Head of caudate nucleus (tissue), 42 donors: ENCODE measurements at regions not wholly inside any gene's neighbourhood (a gene's known extent, or its start where the extent isn't known, plus 50 kb on each side); places are given as distances from the start of the nearest gene placed in this dataset.
A peak's percentile ranks its signal among the peaks of the same experiment; 100 is the strongest.
"Not testable (repeated sequence)": the region's sequence is repeated elsewhere in the genome, so short reads cannot be mapped to it uniquely, and the experiment has no call there.

Experiments
- DNase-seq, 42 donors: peaks; one replicate each; pipeline versions ENCODE4 v3.0.0 to v3.0.0-alpha.2; 2020 to 2021; ENCODE audit warnings: mixed read lengths in 7 of 42
- intact Hi-C: fragments of 100-400 bp; cut with DNase I; formaldehyde crosslinking; loops from one replicate; pipeline ENCODE4 v1.15.0; 2022

DNA sequence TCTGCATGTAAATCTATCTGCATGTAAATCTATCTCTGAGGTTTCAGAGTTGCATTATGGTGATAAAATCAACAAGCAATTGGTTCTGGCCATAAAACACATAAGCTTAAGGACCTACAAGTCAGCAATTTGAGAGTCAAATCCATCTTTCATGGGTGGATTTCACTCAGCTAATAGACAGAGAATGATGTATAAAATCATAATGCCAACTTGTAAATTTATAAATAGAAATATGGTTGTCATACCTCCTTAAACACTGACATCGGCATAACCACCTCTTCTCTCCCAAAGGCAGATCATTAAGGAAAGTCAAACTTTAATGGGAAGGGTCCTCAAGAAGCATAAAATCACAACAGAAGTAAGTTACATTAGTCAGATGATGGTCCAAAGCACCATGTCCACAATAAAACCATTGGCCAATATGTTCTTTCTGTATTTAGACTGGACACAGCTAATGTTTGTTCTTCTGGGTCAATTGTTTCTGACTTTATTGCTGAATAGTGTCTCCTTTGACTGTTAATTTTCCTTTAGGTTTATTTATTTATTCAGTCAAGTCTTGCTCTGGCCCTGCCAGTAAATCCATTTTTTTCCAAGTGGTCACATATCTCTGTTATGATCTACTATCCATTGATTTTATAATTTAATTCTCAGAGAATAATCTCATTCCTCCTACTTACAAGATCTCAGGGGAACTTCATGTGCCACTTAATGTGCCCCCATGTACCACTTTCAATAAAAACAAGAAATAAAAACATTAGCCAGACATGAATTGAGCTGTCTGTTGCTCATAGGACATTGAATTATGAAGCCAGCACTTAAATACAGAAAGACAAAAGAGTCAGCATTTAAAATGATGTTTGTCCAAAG is 382.9 kb upstream of the IRAK1BP1 start:
- no peak for DNase-seq
- intact Hi-C loops = no loop called here

DNA sequence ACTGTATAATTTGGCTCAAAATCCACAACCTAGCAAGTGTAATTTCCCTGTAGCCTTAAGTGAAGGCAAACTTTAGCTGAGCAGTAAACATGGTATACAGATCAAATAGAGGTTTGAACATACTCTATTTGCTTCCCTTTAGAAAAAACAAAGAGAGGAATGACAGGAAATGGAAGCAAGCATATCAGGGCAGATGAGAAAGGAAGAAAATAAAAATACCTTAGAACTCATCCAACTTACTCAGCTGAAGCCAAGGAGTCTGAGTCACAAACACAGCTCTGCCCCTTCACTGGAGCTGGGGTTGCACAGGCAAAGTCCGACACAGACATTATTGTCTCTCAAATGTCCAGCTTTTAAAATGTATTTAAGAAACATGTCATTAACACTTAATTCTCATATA is 379.9 kb upstream of the IRAK1BP1 start:
- intact Hi-C loops = no loop called here
- DNase-seq = no peak

DNA sequence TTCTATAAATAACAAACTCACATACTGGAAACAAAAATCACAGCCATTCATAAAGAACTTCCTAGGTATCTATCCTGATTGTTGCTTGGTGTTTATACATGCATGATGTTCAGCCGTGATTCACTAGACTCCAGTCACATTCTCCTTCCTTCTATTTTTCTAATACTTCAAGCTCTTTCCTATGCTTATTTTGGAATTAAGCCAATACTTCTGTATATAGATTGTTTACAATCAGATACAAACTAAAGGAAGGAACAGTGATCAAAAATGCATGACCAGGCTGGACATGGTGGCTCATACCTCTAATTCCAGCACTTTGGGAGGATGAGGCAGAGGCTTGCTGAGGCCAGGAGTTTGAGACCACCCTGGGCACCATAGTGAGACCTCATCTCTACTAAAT is 377.5 kb upstream of the IRAK1BP1 start:
- intact Hi-C loops = no loop called here
- no peak for DNase-seq

DNA sequence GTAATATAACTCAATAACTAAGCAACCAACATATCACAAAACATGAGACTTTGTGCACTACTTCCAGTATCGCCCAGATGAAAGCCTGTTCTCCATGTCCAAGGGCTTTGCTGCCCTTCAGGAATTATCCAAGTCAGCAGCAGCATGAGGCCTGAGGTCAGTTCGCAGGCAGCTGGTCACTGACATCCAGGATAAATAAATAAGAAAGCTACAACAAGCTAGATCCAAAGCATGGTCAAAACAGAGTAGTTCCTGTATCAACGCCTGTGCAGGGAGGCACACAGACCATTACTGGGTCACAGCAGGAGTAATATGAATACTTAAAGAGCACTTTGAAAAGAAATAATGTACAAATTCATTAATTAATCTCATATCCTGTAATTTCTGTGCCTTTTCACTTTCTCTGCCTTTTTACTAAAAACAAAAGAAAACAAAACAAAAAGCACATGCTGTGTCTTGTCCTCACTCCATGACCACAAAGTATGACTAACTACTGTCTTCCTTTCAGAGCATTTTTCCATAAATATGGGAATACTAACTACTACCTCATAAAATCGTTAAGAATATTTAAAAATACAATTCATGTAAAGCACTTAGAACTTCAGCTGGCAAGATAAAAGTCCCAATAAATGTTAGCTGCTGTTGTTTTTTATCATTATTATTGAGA is 374.9 kb upstream of the IRAK1BP1 start:
- intact Hi-C loops = no loop called here
- DNase-seq = no peak

DNA sequence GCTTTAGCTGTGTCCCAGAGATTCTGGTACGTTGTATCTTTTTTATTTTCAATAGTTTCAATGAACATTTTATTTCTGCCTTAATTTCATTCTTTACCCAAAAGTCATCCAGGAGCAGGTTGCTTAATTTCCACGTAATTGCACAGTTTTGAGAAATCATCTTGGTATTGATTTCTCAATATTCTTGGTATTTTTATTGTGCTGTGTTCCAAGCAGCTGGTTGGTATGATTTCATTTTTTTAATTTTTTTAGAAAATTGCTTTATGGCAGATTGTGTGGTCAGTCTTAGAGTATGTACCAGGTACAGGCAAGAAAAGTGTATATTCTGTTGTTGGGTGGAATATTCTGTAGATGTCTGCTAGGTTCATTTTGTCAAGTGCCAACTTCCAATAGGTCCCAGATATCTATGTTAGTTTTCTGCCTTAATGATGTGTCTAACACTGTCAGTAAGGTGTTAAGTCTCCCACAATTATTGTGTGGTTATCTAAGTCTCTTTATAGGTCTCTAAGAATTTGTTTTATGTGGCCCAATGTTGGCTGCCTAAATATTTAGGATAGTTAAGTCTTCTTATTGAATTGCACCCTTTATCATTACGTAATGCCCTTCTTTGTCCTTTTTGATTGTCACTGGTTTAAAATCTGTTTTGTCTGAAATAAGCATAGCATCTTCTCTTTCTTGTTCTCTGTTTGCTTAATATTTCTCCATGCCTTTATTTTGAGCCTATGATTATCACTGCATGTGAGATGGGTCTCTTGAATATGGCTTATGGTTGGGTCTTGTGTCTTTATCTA is 366.9 kb upstream of the IRAK1BP1 start:
- no peak for DNase-seq
- intact Hi-C loops = no loop called here

DNA sequence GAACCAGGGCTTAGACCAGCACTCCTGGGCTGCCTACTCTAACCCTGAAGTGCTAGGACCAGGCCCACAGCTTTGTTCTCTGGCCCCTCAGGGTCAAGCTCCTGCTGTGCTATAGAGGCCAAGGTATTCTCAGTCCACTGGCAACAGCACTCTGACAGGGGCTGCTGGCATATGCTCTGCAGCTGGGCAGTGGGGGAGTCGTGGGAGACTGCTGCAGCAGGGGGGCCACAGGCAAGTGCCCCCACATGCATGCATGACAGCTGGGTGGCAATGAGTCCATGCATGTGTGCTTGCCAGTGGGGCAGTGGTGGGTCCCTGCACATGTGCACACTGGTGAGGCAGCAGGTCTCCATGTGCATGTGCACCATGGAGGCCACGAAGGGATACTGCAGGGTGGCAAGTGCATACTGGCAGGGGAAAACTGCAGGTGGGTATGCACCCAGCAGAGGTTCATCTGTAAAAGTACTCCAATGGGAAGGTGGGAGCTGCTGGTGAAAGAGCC is 364.9 kb upstream of the IRAK1BP1 start:
- intact Hi-C loops = no loop called here
- DNase-seq = no peak

DNA sequence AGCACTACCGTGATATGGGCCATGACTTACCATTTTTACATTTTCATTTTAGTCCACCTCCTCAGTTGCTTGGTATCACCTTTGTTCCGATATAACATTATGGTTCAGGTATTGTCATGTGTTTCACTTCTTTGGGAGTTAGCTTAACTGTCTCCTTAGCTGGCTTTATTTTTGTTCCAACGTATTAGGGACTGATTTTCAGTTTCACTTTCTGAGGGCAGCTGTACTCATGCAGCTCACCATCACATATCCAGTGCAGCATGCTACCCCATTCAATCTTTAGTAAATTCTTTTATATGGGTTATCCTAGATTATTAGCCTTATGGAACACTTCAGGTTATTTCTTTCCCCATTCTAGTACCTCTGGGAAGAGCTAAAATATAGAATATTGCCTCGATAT is 362.2 kb upstream of the IRAK1BP1 start:
- intact Hi-C loops = no loop called here
- no peak for DNase-seq

DNA sequence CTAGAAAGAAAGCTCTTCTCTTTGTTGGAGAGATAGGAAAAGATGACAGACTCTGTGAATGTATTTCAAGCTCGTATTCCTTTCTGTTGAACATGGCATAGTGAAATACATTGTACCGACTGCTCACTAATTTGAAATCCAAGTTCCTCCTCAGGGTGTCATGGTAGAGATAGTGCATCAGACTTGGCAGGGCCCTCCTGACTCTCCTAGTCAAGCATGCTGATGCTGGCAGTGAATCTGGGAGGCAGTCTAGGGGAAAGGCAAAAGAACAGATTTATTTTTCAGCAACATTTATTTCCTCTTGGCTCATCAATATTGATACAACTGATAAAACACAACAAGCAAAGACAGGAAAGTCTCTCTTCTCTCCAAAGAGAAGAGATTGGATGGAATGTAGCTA is 356.3 kb upstream of the IRAK1BP1 start:
- intact Hi-C loops = no loop called here
- no peak for DNase-seq

DNA sequence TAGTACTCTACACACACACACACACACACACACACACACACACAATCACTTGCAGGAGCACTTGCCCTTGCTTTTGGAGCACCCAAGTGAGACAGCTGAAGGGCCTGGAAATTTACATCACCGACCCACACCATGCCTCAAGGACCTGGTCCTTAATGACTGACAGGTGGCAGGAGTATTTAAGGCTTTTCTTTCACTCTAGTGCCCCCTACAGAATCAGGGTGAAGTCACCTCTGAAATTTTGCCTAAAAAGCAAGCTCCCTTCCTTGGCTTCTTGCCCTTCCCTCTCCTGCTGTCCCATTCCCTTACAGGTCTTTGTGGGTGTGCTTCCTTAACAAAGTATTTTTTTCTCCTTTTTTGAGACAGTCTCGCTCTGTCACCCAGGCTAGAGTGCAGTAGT is 353.5 kb upstream of the IRAK1BP1 start:
- intact Hi-C loops = no loop called here
- DNase-seq = no peak

DNA sequence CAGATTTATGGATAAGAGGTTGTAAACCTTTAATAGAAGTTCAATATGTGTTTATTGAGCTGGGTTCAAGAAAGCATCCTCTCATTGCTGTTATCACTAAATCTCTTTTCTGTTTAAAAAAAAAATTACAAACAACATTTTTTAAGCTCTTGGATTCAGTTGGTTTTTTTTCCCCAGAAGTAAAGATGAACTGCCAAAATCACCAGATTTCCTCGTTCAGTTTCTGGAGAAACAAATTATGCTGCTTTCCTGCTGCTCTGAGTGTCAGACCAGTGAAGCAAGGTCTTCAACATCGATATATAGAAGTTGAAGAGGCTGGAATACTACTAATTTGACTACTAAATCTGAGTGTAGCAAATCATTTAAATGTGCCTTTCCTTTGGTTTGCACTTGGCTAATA is 352.1 kb upstream of the IRAK1BP1 start:
- DNase-seq = no peak
- intact Hi-C loops = no loop called here

DNA sequence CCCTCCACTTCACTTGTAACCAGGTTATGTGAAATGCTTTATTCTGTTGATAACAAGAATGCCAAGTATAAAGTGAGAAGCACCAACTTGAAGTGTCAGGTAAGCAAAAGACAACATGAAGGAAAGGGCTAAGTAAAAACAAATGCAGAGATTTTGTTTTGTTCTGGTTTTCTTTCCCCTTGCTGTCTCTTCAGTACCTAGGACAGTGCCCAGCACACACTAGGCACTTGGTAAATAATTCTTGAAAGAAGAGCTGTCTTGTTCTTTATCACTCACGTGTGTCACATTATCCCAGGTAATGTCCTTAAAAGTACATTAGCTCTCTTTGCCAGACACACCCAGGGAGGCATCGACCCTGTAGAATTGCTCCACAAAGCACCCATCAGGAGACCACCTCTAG is 350.0 kb upstream of the IRAK1BP1 start:
- intact Hi-C loops = no loop called here
- no peak for DNase-seq

DNA sequence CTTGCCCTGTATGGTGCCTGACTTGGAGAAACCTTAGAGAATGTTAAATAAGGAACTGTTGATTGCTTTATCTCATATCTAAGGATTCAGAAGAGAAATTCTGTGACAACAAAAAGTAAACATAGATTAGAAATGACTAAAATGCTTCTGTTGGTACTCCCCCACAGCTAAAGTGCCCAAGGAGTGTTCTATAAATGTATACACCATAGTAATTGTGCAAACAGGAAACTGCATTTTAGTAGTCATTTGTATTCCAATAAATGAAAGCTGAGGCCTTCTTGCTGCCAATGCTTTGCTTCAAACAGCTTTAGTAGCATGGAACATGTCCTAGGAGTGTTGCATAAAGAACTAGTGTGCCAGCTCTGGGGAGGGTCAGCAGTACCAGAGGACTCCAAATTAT is 343.7 kb upstream of the IRAK1BP1 start:
- intact Hi-C loops = no loop called here
- no peak for DNase-seq

DNA sequence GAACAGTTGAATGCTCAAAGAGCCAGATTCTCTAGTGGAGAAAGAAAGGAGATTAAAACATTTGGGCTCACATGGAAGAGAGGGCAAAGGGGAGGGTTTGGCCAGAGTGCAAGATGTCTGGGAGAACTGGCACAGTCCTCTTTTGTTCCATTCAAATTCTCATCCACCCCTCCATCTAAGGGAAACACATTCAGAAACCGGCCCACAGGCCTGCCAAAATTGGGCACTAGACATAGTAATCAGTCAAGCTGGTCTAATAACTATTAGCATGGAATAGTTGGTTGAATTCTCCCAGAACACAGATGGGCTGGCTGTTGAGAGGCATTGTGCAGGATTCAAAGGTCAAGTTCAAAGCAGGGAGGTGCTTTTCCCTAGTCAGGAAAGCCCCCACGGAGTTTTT is 341.4 kb upstream of the IRAK1BP1 start:
- intact Hi-C loops = no loop called here
- DNase-seq = peak in 28 of 42 donors; percentile 1 to 64 (median 26)

DNA sequence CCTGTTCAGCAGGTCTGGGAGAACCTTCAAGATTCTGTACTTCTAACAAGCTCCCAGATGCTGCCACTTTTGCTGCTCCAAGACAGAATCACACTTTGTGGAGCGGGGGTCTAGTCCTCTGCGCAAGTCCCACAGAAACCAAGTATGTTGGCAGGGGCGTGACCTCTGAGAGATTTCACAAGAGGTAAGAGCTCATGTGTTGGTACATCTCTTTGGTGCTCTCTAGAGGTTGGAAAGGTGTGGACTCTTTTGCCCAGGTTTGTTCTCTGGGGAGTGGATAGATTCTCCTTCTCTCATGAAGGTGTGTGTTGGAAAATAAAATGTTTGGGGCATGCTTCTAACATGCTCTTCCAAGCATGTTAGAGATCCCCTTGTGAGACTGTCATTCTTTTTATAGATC is 340.9 kb upstream of the IRAK1BP1 start:
- intact Hi-C loops = no loop called here
- peak in 1 of 42 donors; percentile 1 for DNase-seq

DNA sequence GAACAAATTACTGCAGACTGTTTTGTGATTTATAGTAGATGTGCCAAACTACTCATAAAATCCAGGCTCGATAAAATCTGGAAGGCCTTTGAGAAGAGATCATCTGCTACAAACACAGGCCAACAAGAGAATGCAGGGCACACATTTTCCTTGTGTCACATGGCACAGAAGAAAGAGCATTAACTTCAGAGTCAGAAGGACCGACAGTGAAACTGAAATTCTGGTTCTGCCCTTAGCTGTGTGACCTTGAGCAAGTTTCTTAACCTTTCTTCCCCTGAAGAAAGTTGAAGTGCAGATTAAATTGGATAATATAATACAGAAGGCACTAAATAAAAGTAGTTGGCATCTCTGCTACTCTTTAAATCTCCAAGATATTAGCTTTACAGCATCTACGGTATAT is 338.4 kb upstream of the IRAK1BP1 start:
- no peak for DNase-seq
- intact Hi-C loops = no loop called here

DNA sequence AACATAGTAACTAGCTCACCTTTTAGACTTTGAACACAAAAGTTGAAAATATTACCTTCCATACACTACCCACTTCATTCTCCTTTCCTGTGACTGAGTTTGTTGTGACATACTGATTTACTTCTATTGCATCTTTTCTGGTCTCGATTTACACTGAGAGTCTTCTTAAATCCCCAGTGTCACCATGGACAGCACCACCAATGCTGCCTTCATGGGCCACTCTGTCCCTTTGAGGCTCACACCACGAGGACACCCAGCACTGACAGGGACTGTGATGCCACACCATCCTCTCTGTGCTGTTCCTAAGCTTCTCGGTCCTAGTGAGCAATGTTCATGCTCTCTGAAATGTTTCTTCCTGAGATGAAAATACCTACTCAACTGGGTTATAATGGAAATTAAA is 337.1 kb upstream of the IRAK1BP1 start:
- no peak for DNase-seq
- intact Hi-C loops = no loop called here

DNA sequence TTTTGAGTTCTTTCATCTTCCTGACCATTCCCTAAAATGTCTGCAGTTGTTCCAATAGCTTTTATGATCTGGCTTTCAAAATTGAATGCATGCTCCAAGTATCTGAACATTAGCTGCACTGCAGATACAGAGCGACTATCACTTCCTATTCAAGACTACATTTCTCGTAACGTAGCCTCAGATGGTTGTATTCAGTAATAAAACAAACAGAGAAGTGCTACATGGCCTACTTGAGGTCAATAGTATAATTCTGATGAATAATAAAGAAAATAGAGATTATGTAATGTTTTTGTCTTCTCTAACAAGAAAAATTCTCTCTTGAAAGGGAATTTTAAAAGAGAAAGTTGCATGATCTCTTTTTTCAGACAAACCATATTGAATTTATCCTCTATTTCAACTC is 333.9 kb upstream of the IRAK1BP1 start:
- DNase-seq = no peak
- intact Hi-C loops = no loop called here

DNA sequence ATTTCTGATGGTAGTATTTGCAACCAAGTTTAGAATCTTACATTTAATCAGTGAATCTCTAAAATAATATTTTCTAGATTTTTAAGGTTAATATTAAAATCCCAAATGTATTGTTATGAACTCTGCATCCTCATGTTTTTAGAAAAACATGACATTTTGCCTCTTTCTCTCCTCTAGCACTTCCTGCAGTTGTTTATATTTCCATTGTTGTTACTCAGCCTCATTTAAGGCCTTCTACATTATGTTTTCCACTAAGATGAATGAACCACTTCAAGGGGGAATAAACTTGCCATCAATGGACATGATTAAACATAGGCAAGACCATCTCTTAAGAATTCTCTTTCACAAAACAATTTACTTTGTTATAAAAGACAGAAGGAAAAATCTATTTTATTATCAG is 333.5 kb upstream of the IRAK1BP1 start:
- no peak for DNase-seq
- intact Hi-C loops = no loop called here

DNA sequence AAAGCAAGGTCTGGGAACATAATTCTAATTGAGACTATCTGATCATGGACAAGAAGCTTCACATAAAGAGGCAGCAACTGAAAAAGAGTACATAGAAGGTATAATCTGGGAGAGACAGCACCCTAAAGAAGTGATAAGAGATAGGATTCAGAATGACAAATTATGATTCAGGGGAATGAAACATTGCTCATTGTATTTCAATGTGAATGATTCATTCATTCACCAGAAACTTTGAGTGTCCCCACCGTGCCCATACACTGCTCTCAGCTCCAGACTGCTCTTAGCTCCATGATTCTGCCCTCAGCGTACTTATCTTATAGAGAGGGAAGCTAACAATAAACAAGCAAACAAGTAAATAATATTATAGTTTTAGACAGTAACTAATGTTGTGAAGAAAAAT is 329.3 kb upstream of the IRAK1BP1 start:
- intact Hi-C loops = no loop called here
- DNase-seq = no peak

DNA sequence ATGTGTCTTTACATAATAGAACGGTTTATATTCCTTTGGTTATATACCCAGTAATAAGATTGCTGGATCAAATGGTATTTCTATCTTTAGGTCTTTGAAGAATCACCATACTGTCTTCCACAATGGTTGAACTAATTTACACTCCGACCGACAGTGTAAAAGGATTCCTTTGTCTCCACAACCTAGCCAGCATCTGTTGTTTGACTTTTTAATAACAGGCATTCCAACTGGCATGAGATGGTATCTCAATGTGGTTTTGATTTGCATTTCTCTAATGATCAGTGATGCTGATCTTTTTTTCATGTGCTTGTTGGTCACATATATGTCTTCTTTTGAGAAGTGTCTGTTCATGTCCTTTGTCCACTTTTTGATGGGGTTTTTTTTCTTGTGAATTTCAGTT is 319.7 kb upstream of the IRAK1BP1 start:
- DNase-seq, intact Hi-C loops: not testable (repeated sequence)
